ENCODE measurements at regions not wholly inside any gene's neighbourhood (a gene's known extent, or its start where the extent isn't known, plus 50 kb on each side); places are given as distances from the start of the nearest gene placed in this dataset.

DNA sequence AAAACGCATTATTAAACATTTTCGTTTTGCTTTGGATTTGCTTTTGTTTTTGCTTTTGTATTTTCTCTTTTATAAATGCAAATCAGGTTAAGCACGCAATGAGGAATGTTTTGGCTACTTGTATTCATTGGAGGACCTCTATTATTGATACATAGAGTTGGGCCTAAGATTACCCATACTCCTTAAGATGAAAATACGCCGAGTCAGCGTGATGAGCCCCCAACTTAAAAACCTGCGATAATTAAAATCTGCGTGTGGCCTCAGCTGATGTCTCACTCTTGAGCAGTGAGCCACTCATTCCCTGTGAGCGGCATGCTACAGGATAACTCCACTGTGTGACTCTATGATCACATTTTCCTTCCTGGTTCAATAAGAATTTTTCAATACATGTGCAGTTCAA, 518.3 kb downstream of the IRX1 start:
- Histone ChIP-seq H3K4me1 (no peaks in the 10 kb centered on the region), H3K36me3 (no peaks in the 10 kb centered on the region), H3K27me3 (no peaks in the 10 kb centered on the region), H3K4me3 (no peak overlapping the region), H3K27ac (no peak overlapping the region), H3K9me3 (no peaks in the 10 kb centered on the region)
- TF ChIP-seq POLR2A (IDR thresholded peaks at IDR 0.05) = no peak
- no peak for TF ChIP-seq CTCF (IDR thresholded peaks at IDR 0.05)
- DNase-seq = no peak

- Histone ChIP-seq H3K9me3 (no peaks in the 10 kb centered on the region), H3K27me3 (no peaks in the 10 kb centered on the region), H3K27ac (no peak overlapping the region), H3K4me1 (no peaks in the 10 kb centered on the region), H3K4me3 (no peak overlapping the region), H3K36me3 (no peaks in the 10 kb centered on the region)
- no peak for TF ChIP-seq POLR2A (IDR thresholded peaks at IDR 0.05)
- TF ChIP-seq CTCF (IDR thresholded peaks at IDR 0.05) = no peak
- DNase-seq = no peak
These were observed 518.8 kb downstream of the IRX1 start for GRCh38 chr5:4114452-4114851.

- H3K27me3 ChIP-seq = no peaks in the 10 kb centered on the region
- H3K4me3 ChIP-seq = no peak overlapping the region
- DNase-seq = no peak
- TF ChIP-seq POLR2A (IDR thresholded peaks at IDR 0.05) (no peak), CTCF (IDR thresholded peaks at IDR 0.05) (no peak)
- H3K36me3 ChIP-seq = no peaks in the 10 kb centered on the region
- no peaks in the 10 kb centered on the region for H3K4me1 ChIP-seq
- no peak overlapping the region for H3K27ac ChIP-seq
- no peaks in the 10 kb centered on the region for H3K9me3 ChIP-seq
These were observed 521.2 kb downstream of the IRX1 start for GRCh38 chr5:4116834-4117233.

DNA sequence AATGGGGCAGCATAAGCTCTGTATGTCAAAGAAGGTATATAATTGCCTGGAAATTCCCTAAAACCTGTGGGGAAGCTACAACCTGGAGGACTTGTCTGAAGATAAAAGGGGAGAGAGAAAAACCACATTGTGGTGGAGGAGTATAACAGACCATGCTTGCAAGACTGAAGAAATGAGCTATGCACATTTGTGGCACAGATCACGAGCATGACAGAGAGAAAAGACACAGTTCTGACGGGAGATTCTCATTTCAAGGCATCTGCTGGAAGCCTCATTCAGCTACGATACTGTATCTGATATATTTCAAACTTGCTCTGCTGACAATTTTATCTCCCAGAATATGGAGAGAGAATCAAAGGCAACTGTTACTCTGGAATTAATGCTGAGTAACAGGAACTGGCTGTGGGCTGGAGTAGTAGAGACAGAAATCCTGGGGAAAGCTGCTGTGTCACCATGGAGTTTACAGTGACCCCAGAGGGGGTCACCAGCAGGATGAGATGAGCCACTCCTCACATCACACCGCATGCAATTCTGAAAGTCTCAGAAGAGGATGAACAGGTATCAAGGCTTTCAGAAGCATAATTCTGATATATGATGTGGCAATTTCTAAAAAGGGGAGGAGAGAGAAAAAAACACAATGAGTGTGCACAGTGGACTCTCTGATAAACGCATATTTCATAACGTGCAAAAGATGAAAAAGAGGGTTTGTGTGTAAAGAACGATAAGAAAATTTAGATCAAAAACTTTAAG, 528.8 kb downstream of the IRX1 start:
- TF ChIP-seq CTCF (IDR thresholded peaks at IDR 0.05) (no peak), POLR2A (IDR thresholded peaks at IDR 0.05) (no peak)
- Histone ChIP-seq H3K9me3 (peaks cover 0 to 4% (median 0%) of the 10 kb centered on the region in 4 donors), H3K4me1 (no peaks in the 10 kb centered on the region), H3K4me3 (no peak overlapping the region), H3K36me3 (no peaks in the 10 kb centered on the region), H3K27ac (no peak overlapping the region), H3K27me3 (no peaks in the 10 kb centered on the region)
- no peak for DNase-seq

GRCh38 chr5:4128994-4129393, 533.4 kb downstream of the IRX1 start:
- no peaks in the 10 kb centered on the region for H3K36me3 ChIP-seq
- peaks cover 0 to 4% (median 0%) of the 10 kb centered on the region in 4 donors for H3K9me3 ChIP-seq
- H3K27ac ChIP-seq = no peak overlapping the region
- TF ChIP-seq POLR2A (IDR thresholded peaks at IDR 0.05) (no peak), CTCF (IDR thresholded peaks at IDR 0.05) (no peak)
- H3K27me3 ChIP-seq = no peaks in the 10 kb centered on the region
- no peaks in the 10 kb centered on the region for H3K4me1 ChIP-seq
- no peak for DNase-seq
- no peak overlapping the region for H3K4me3 ChIP-seq

All from Peyer's patch (tissue), 4 donors.